ENCODE measurements at regions not wholly inside any gene's neighbourhood (a gene's known extent, or its start where the extent isn't known, plus 50 kb on each side); places are given as distances from the start of the nearest gene placed in this dataset.

DNA sequence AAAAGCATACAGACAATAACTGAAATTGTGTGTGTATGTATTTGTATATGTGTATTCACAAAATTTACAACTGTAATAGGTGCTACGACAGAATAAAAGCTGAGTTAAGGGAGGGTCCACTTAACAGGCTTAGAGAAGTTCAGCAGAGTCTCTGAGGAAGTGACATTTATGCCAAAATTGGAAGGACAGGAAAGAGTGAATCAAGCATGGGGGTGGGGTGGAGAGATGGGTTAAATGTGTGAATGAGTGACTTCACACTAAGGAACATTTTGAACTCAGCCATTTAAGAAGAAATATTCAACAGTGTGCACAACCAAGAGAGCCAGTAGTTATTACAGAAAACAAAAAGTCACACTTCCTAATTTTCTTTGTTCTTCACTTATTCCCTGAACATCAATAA, 53.8 kb upstream of the RGS1 start:
- TF ChIP-seq, protein P1, sequence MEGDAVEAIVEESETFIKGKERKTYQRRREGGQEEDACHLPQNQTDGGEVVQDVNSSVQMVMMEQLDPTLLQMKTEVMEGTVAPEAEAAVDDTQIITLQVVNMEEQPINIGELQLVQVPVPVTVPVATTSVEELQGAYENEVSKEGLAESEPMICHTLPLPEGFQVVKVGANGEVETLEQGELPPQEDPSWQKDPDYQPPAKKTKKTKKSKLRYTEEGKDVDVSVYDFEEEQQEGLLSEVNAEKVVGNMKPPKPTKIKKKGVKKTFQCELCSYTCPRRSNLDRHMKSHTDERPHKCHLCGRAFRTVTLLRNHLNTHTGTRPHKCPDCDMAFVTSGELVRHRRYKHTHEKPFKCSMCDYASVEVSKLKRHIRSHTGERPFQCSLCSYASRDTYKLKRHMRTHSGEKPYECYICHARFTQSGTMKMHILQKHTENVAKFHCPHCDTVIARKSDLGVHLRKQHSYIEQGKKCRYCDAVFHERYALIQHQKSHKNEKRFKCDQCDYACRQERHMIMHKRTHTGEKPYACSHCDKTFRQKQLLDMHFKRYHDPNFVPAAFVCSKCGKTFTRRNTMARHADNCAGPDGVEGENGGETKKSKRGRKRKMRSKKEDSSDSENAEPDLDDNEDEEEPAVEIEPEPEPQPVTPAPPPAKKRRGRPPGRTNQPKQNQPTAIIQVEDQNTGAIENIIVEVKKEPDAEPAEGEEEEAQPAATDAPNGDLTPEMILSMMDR (IDR thresholded peaks at IDR 0.05), result no peak
- TF ChIP-seq POLR2A (IDR thresholded peaks at IDR 0.05), result no peak
